ENCODE measurements at regions not wholly inside any gene's neighbourhood (a gene's known extent, or its start where the extent isn't known, plus 50 kb on each side); places are given as distances from the start of the nearest gene placed in this dataset.
A peak's percentile ranks its signal among the peaks of the same experiment; 100 is the strongest.

GRCh38 chr6:112744827-112745226, 397.7 kb downstream of the RFPL4B start:
- DNase-seq = no peak

GRCh38 chr6:112745765-112746164, 398.6 kb downstream of the RFPL4B start:
- no peak for DNase-seq

GRCh38 chr6:112749673-112750072, 402.5 kb downstream of the RFPL4B start:
- no peak for DNase-seq

DNA sequence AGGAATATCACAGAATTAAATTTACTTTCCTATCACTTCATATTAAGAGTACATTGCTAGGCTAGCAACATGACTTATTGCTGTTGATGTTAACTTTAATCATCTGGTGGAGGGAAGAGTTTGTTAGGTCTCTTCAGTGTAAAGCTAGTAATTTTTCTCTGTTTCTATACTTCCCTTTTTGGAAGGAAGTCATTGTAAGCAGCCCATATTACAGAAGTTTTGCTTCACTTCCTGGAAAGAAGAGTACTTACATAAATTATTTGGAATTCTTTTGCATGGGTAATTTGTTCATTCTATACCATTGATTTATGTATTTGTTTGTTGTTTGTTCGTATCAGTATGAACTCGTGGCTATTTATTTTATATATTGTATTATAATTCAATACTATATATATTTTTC, 405.2 kb downstream of the RFPL4B start:
- no peak for DNase-seq

- no peak for DNase-seq
Observed at GRCh38 chr6:112752791-112753190, 405.7 kb downstream of the RFPL4B start.

DNA sequence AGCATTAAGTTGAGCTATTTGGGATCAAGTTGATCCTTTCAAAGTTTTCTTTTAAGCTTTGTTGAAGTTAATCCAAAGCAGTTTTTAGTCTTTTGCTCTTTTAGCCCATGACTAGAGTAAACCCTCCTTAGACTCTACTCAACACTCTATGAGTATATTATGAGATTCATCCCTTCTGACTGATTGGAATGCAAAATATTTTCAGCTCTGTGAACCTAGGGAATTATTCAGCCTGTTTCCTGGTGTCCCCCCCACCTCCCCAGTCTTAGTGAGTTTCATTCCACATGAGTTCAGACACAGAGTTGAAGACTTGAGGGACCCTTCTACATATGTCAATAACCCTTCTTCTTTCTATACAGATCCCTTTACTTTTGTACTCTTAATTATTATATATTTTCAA, 413.7 kb downstream of the RFPL4B start:
- no peak for DNase-seq

GRCh38 chr6:112761740-112762139, 414.6 kb downstream of the RFPL4B start:
- no peak for DNase-seq

DNA sequence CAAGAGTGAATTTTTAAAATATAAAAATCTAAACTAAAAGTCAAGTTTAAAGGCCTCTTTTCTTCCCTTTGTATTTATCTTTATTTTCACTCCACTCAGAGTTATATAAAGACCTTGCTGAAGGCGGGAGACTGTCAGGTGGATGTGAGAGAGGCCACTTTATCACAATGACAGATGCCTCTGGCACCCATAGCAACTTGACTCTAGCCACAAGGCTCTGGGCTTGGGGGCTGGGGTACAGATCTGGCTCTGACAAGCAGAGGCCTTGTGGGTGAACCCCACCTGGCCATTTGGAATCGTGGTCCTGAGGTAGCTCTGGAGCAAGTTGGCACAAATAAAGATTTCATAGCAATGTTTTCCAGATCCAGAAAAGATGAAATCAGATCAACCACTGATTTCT, 417.2 kb downstream of the RFPL4B start:
- DNase-seq = no peak

GRCh38 chr6:112770308-112770707, 423.2 kb downstream of the RFPL4B start:
- no peak for DNase-seq

DNA sequence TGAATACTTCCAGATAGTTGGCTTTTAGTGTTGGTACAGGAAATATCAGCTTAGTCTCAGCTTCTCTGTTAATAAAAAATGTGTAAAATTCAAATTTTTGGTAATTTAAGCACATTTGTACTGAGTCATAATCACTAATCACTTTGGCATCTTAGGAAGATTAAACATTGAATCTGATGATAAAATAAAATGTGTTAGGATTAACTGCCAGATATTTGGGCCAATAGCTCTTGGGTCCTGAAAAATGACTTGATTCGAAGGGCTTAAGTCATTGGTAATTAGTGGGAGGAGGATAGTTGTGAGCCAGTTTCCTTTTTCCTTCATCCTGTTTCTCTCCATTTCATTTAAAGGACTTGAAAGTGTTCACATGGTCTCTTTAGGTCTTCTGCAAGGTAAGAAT, 426.1 kb downstream of the RFPL4B start:
- DNase-seq = no peak

- DNase-seq = no peak
Observed at GRCh38 chr6:112774319-112774718, 427.2 kb downstream of the RFPL4B start.

DNA sequence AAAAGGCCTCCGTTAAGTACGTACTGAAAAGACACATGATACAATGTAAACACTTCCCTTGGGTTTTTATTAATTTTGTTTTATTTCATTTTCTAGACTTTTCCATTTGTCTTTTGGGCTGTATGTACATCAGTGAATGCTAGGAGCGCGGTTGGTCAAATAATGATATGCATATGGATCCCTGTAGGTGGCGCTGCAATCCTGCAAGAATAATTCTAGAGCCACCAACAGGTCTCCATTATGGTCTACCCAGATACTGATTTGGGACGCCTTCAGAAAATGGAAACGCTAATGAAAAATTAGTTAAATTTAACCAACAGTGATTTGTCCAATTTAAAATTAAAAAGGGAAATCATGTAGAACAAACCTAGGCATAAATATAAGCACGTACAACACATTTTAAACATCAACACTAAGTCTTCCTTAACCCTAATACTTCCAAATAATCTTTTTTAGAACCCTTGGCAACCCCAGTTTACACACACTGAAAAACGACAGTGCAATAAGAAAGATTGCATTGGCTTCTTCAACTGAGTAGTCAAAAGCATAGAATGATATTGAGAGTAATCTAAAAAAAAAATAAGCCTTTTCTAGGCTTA, 433.5 kb downstream of the RFPL4B start:
- peak; percentile 11 for DNase-seq

GRCh38 chr6:112781241-112781640, 434.1 kb downstream of the RFPL4B start:
- no peak for DNase-seq

DNA sequence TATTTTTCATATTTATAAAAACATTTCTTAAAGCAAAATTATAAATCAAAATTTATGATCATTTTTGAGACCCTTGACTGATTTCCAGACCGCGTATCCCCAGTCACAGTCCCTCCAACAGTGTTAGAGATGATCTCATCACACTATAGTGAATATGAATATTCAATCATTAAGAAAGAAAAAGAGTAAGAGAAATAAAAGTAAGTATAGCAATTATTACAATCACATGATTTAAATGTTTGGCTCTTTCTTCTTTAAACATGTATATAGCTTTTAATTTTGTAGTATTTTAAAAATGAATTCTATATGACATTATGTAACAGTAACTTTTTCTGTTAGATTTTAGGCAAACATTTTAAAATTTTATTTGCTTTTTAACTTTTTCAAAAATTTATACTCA, 438.3 kb downstream of the RFPL4B start:
- no peak for DNase-seq

GRCh38 chr6:112786801-112787200, 439.7 kb downstream of the RFPL4B start:
- no peak for DNase-seq

GRCh38 chr6:112787371-112787770, 440.2 kb downstream of the RFPL4B start:
- no peak for DNase-seq

- DNase-seq = no peak
Observed at GRCh38 chr6:112795316-112795715, 448.2 kb downstream of the RFPL4B start.

DNA sequence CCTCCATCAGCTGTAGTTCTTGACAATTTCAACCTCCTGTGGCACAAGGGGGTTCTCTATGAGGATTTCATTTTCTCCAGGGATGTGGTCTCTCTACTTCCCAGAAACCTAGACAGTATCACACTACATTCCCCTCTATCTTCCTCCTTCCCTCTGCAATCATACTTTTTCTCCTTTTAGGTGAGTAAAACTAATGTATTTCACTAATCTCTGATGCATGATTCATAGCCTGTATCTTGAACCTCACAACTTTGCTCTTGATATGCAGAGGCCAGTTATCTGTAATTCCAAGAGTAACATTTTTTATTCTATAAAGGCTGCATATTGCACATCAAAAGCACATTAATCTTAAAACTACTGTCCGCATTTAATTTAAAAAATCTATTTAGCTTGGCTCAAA, 449.6 kb downstream of the RFPL4B start:
- DNase-seq = no peak

DNA sequence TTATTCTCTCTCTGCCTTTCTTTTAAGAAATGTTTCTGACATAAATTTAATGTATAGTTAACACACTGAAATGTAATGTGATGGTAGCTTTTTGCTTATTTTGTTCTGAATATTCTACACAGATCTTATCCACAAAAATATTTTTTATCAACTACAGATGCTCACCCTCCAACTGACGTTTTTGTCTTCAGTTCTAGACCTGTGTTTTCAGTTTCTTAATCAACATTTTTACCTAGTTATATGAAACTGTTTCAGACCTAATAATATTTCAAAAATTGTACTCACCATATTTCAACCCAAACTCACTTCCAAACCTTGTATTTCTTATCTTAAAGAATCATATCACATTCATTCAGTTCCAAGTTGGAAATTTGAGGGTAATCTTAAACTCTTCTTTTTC, 452.8 kb downstream of the RFPL4B start:
- DNase-seq = no peak

GRCh38 chr6:112800439-112800838, 453.3 kb downstream of the RFPL4B start:
- DNase-seq = no peak

- no peak for DNase-seq
Observed at GRCh38 chr6:112800916-112801315, 453.8 kb downstream of the RFPL4B start.

DNA sequence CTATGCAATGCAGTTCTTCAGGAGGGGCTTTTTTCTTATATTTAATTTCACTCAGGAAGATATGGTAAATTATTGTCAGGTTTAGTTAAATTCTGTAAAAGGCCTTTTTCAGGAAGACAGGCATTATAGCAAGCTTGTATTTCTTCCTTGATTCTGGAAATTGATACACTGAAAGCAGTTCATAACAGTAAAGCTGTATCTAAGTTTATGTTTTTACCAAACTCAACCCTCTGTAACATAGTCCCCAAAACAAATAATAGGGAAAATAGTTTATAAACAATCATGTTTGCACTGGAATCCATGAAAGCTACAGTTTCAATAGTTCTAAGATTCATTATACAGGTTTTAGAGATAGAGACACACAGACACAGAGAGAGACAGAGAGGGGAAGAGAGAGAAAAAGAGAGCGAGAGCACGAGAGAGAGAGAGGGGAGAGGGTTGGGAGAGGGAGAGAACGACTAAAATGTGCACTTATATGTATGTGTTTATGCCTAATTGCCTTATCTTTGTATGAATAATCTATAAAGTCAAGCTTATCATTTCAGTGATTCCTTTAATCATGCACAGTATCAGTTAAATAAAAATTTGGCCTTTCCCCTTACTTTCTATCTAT, 454.4 kb downstream of the RFPL4B start:
- no peak for DNase-seq

DNA sequence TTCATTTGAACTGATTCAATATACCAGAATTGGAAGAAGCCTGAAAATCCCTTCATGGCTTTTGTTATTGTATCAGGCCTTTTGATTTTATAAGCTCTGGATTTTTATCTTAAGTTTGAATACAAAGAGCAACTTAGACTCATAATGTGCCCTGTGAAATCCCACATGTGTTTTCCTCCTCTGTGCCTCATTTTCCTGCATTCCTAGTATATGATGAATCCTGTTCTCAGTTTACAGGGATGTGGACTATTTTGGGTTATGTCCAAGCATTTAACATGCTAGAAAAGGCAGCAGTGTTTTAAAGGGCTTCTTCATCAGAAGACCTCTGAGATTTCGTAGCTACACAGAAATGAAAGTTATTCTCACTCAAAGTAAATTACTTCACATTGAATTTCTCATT, 455.0 kb downstream of the RFPL4B start:
- DNase-seq = no peak

DNA sequence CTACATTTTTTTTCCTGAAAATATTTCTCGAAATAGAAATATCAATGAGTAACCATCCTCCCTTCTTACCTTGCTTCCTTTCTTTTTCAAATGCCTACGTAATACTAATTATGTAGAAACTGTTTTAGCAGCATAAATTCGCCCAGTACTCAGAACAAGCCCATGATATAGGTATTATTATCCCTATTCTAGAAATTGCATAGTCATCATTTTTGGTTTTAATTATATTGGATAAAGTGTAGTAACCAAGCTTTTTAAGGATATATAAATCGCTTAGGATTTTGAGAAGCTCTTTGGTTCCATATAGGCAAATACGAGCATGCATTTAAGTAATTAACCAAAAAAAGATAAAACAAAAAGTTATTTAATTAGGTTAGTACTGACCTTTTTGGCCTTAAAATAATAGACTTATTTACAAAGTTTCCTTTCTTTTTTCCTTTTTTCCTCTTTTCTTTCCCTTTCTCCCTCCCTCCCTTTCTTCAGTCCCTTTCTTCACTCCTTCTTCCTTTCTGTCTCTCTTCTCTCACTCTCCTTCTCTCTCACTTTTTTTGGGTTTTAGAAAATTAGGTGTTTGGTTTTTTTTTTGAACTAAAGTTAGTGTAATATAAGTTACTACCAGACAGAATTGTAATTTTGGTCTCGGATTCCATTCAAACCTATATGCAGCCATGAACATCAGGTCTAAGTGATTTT, 457.7 kb downstream of the RFPL4B start:
- DNase-seq = no peak
